Mesodermal cell (in vitro differentiated cells): ENCODE measurements at regions not wholly inside any gene's neighbourhood (a gene's known extent, or its start where the extent isn't known, plus 50 kb on each side); places are given as distances from the start of the nearest gene placed in this dataset.

Source experiments
- H3K27ac ChIP-seq: 2 replicates; pipeline ENCODE4 v1.7.0; 2013; ENCODE audit warnings: mild to moderate bottlenecking, low read depth, low read length, moderate library complexity; ENCODE audit not compliant: severe bottlenecking
- H3K36me3 ChIP-seq: 2 replicates; pipeline ENCODE4 v1.7.1; 2013; ENCODE audit warnings: mild to moderate bottlenecking, low read length, moderate library complexity; ENCODE audit not compliant: control insufficient read depth, insufficient read depth
- H3K4me1 ChIP-seq: one replicate; pipeline ENCODE4 v1.7.1; 2013; ENCODE audit warnings: mild to moderate bottlenecking, low read length; ENCODE audit not compliant: insufficient read depth, control insufficient read depth, poor library complexity, severe bottlenecking
- H3K4me3 ChIP-seq: 2 replicates; pipeline ENCODE4 v1.7.0; 2013; ENCODE audit warnings: low read length, control low read depth, mild to moderate bottlenecking; ENCODE audit not compliant: insufficient read depth, poor library complexity, severe bottlenecking; ENCODE audit errors: extremely low read depth
- H3K9me3 ChIP-seq: 2 replicates; pipeline ENCODE4 v1.7.1; 2013; ENCODE audit warnings: mild to moderate bottlenecking, low read length, moderate library complexity; ENCODE audit not compliant: control insufficient read depth
- WGBS, 2 experiments: methylation state at CpG; one replicate each; pipeline ENCODE4 v1.1.5; 2013; ENCODE audit warnings: missing lambda C conversion rate in 2 of 2; ENCODE audit not compliant: insufficient coverage in 2 of 2; 5-methylcytosine and 5-hydroxymethylcytosine counted together

GRCh38 chr7:40935435-40935834 lies 767.5 kb downstream of the INHBA start:
- Histone ChIP-seq H3K27ac (no peak overlapping the region), H3K4me1 (no peaks in the 10 kb centered on the region), H3K36me3 (no peaks in the 10 kb centered on the region), H3K9me3 (no peaks in the 10 kb centered on the region), H3K4me3 (no peak overlapping the region)
- WGBS, 2 experiments: no CpG with 5 or more reads among the region's 2 CpGs

DNA sequence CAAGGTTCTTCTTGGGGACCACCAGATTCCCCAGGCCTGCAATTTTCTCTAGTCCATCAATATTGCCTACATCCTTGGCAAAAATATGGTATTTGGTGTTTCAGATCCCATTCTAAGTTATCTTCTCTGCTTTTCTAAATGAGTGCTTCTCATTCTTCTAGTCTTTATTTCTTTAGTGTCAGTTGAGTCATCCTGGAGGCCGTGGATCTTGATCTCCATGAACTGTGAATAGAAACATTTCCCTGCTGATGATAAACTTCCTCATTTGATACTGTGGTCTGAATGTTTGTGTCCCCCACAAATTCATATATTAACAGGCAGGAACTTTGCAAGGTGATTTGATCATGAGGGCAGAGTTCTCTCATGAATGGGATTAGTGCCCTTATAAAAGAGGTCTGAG lies 779.3 kb downstream of the INHBA start:
- H3K27ac ChIP-seq: no peak overlapping the region
- no peaks in the 10 kb centered on the region for H3K36me3 ChIP-seq
- no CpG with 5 or more reads among the region's 1 CpG for WGBS, 2 experiments
- no peaks in the 10 kb centered on the region for H3K9me3 ChIP-seq
- H3K4me1 ChIP-seq: peaks cover 5% of the 10 kb centered on the region
- no peak overlapping the region for H3K4me3 ChIP-seq

GRCh38 chr7:40922316-40922670 lies 780.6 kb downstream of the INHBA start:
- Histone ChIP-seq H3K4me1 (peaks cover 9% of the 10 kb centered on the region), H3K27ac (no peak overlapping the region)
- WGBS, 2 experiments: 86 to 88% methylated on average over 1 of the region's 1 CpG

GRCh38 chr7:40921589-40922315 lies 781.1 kb downstream of the INHBA start:
- no peak overlapping the region for H3K4me3 ChIP-seq
- H3K4me1 ChIP-seq: peaks cover 9% of the 10 kb centered on the region
- H3K9me3 ChIP-seq: no peaks in the 10 kb centered on the region
- H3K36me3 ChIP-seq: no peaks in the 10 kb centered on the region
- WGBS, 2 experiments: 61 to 95% methylated on average over 2 to 3 of the region's 7 CpGs
- H3K27ac ChIP-seq: no peak overlapping the region

More at GRCh38 chr7:40922316-40922670, 780.6 kb downstream of the INHBA start:
- H3K4me3 ChIP-seq: no peak overlapping the region
- H3K36me3 ChIP-seq: no peaks in the 10 kb centered on the region
- H3K9me3 ChIP-seq: no peaks in the 10 kb centered on the region

DNA sequence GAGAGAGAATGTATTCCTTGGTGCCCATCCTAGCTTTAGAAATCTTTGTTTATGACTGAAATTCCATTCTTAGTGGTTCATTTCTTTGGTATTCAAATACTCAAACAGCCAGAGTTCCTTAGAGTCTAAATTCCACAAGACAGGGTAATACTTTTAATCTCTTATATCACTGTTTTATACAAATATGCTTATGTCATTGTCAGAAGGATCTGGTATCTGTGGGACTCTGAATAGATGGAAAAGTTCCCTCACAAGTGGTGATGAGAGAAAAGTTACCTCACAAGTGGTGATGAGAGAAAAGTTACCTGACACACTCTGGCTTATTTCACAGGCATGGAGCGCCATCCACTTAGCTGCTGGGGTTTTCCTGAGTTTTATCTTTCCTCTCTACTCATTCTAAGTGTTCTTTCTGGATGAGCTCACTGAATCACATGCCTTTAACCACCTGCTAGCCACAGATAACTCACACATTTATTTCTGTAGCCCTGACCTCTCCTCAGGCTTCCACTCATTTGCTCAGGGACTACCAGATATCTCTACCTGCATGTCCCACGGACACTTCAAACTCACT lies 784.0 kb downstream of the SUGCT start:
- Histone ChIP-seq H3K4me3 (no peak overlapping the region), H3K27ac (no peak overlapping the region), H3K9me3 (no peaks in the 10 kb centered on the region), H3K4me1 (peaks cover 9% of the 10 kb centered on the region), H3K36me3 (no peaks in the 10 kb centered on the region)
- WGBS, 2 experiments: 94 to 95% methylated on average over 2 of the region's 2 CpGs

- 63 to 79% methylated on average over 1 to 2 of the region's 2 CpGs for WGBS, 2 experiments
Measured at GRCh38 chr7:40916813-40917212, 782.0 kb downstream of the SUGCT start.

DNA sequence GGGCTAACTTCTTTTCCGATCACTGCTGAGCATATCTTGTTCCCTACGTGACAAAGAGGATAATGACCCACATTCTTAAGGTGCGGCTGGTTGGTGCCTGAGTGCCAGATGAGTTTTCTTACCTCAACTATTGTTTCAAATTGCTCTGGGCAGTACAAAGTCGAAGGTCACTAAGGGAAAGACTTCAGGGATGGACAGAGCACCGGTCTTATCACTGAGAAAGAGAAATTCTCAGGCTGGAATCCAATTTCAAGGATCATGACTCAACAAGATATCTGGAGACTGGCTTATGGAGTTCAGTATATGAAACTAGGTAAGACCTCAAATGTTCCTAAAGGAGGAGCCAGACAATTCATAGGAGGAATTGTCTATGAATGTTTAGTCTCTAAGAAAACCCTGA lies 780.3 kb downstream of the SUGCT start:
- H3K9me3 ChIP-seq: no peaks in the 10 kb centered on the region
- 88 to 89% methylated on average over 5 of the region's 5 CpGs for WGBS, 2 experiments
- H3K4me3 ChIP-seq: no peak overlapping the region
- H3K36me3 ChIP-seq: no peaks in the 10 kb centered on the region
- H3K4me1 ChIP-seq: peaks cover 9% of the 10 kb centered on the region
- H3K27ac ChIP-seq: no peak overlapping the region

More at GRCh38 chr7:40916813-40917212, 782.0 kb downstream of the SUGCT start:
- peaks cover 9% of the 10 kb centered on the region for H3K4me1 ChIP-seq
- no peaks in the 10 kb centered on the region for H3K36me3 ChIP-seq
- H3K9me3 ChIP-seq: no peaks in the 10 kb centered on the region
- H3K4me3 ChIP-seq: no peak overlapping the region
- no peak overlapping the region for H3K27ac ChIP-seq
